IMR-90 (cell line): ENCODE measurements at regions not wholly inside any gene's neighbourhood (a gene's known extent, or its start where the extent isn't known, plus 50 kb on each side); places are given as distances from the start of the nearest gene placed in this dataset.
A peak's percentile ranks its signal among the peaks of the same experiment; 100 is the strongest.

ENCODE experiments used
- ATAC-seq: fragments of 200-7000 bp; cut with Tn5 transposase; 2 replicates; pipeline ENCODE4 v1.9.1; 2020; ENCODE audit warnings: low read depth, mild to moderate bottlenecking, moderate library complexity
- BruUV-seq: library from RNA; stranded (reverse); fragments of 400-500 nt; replicated peaks from 2 replicates; lab custom pipeline; 2021; lab: Mats Ljungman, UMichigan
- CTCF ChIA-PET: fragments of 300-600 bp; formaldehyde crosslinking; extraction: SDS; loops from one replicate; lab custom pipeline; 2021; ENCODE audit warnings: antibody characterized with exemption; lab: Yijun Ruan, JAX
- POLR2A ChIA-PET: fragments of 300-600 bp; sonication (Branson Sonifier 250); formaldehyde crosslinking; loops from one replicate; lab custom pipeline; 2022; ENCODE audit warnings: antibody characterized with exemption; ENCODE audit not compliant: unreplicated experiment; lab: Charles Lee
- DNase-seq: peaks from one replicate; pipeline ENCODE4 v3.0.0; 2013
- H2AFZ ChIP-seq: replicated peaks from 2 replicates; pipeline ENCODE3; 2013; ENCODE audit warnings: low read length, mild to moderate bottlenecking; ENCODE audit not compliant: poor library complexity
- H2AK5ac ChIP-seq: 2 replicates; pipeline ENCODE4 v1.6.1; 2013; ENCODE audit warnings: low read depth, low read length, inconsistent platforms
- H2AK9ac ChIP-seq: replicated peaks from 2 replicates; pipeline ENCODE3; 2013; ENCODE audit warnings: mild to moderate bottlenecking, low read depth, low read length, moderate library complexity; ENCODE audit not compliant: poor library complexity
- H2BK120ac ChIP-seq: 2 replicates; pipeline ENCODE4 v1.6.1; 2013; ENCODE audit warnings: low read depth, low read length, inconsistent platforms
- H2BK15ac ChIP-seq: 3 replicates; pipeline ENCODE4 v1.6.1; 2013; ENCODE audit warnings: low read depth, low read length, inconsistent platforms
- H2BK20ac ChIP-seq: 2 replicates; pipeline ENCODE4 v1.6.1; 2013; ENCODE audit warnings: low read depth, mild to moderate bottlenecking, inconsistent platforms, low read length, moderate library complexity
- H2BK5ac ChIP-seq: 2 replicates; pipeline ENCODE4 v1.6.1; 2013; ENCODE audit warnings: mild to moderate bottlenecking, low read depth, low read length, inconsistent platforms; ENCODE audit not compliant: poor library complexity, severe bottlenecking
- H3K14ac ChIP-seq: replicated peaks from 2 replicates; pipeline ENCODE4 v1.6.1; 2013; ENCODE audit warnings: low read depth, low read length, inconsistent platforms
- H3K18ac ChIP-seq: 2 replicates; pipeline ENCODE4 v1.6.1; 2013; ENCODE audit warnings: low read depth, low read length, control low read depth
- H3K23ac ChIP-seq: 2 replicates; pipeline ENCODE4 v1.6.1; 2013; ENCODE audit warnings: low read depth, low read length, inconsistent platforms
- H3K27ac ChIP-seq: 2 replicates; pipeline ENCODE4 v1.5.1; 2013; ENCODE audit warnings: mild to moderate bottlenecking, control low read depth, low read length; ENCODE audit not compliant: insufficient read depth
- H3K27me3 ChIP-seq: 2 replicates; pipeline ENCODE4 v1.6.1; 2013; ENCODE audit warnings: low read length; ENCODE audit not compliant: control insufficient read depth, insufficient read depth
- H3K36me3 ChIP-seq: 2 replicates; pipeline ENCODE4 v1.6.1; 2013; ENCODE audit warnings: low read length, mixed read lengths; ENCODE audit not compliant: control insufficient read depth, insufficient read depth
- H3K4ac ChIP-seq: 2 replicates; pipeline ENCODE4 v1.6.1; 2013; ENCODE audit warnings: low read depth, low read length, inconsistent platforms
- H3K4me1 ChIP-seq: 2 replicates; pipeline ENCODE4 v1.6.1; 2013; ENCODE audit warnings: low read length, mixed read lengths; ENCODE audit not compliant: control insufficient read depth, insufficient read depth
- H3K4me2 ChIP-seq: 2 replicates; pipeline ENCODE4 v1.6.1; 2013; ENCODE audit warnings: low read depth, mild to moderate bottlenecking, control low read depth, low read length, moderate library complexity
- H3K4me3 ChIP-seq: 2 replicates; pipeline ENCODE4 v1.5.1; 2013; ENCODE audit warnings: low read depth, mild to moderate bottlenecking, control low read depth, low read length, moderate library complexity; ENCODE audit not compliant: insufficient read depth
- H3K56ac ChIP-seq: 2 replicates; pipeline ENCODE4 v1.6.1; 2013; ENCODE audit warnings: low read length, inconsistent platforms; ENCODE audit not compliant: insufficient read depth; ENCODE audit errors: extremely low read depth
- H3K79me1 ChIP-seq, 2 experiments: 2 replicates each; pipeline ENCODE4 v1.6.1; 2013; ENCODE audit warnings: low read length in 2 of 2, inconsistent platforms in 1 of 2, low read depth in 1 of 2
- H3K9ac ChIP-seq: 2 replicates; pipeline ENCODE4 v1.6.1; 2013; ENCODE audit warnings: low read depth, low read length, control low read depth
- H3K9me1 ChIP-seq: 2 replicates; pipeline ENCODE4 v1.6.1; 2013; ENCODE audit warnings: low read length, inconsistent platforms; ENCODE audit not compliant: insufficient read depth
- H3K9me3 ChIP-seq: 2 replicates; pipeline ENCODE4 v1.6.1; 2013; ENCODE audit warnings: low read length; ENCODE audit not compliant: control insufficient read depth, insufficient read depth
- H4K20me1 ChIP-seq: 2 replicates; pipeline ENCODE4 v1.6.1; 2013; ENCODE audit warnings: low read length, inconsistent platforms; ENCODE audit not compliant: insufficient read depth
- H4K5ac ChIP-seq: 2 replicates; pipeline ENCODE4 v1.6.1; 2013; ENCODE audit warnings: mild to moderate bottlenecking, low read depth, low read length, control low read depth
- H4K8ac ChIP-seq, 2 experiments: 2 replicates each; pipeline ENCODE4 v1.6.1; 2013; ENCODE audit warnings: low read depth in 2 of 2, low read length in 2 of 2, control low read depth in 1 of 2, inconsistent platforms in 1 of 2
- H4K91ac ChIP-seq: 2 replicates; pipeline ENCODE4 v1.6.1; 2013; ENCODE audit warnings: low read depth, low read length, inconsistent platforms; ENCODE audit not compliant: insufficient read depth
- BHLHE40 ChIP-seq: fragments of 150-350 bp; IDR thresholded peaks from 2 replicates; pipeline ENCODE4 v1.6.1; 2016; ENCODE audit warnings: mild to moderate bottlenecking, low read depth, low read length
- CEBPB ChIP-seq: IDR thresholded peaks from 2 replicates; pipeline ENCODE4 v1.6.1; 2012; ENCODE audit warnings: low read depth, low read length, improper control_type of control experiment
- CHD1 ChIP-seq: IDR thresholded peaks from 2 replicates; pipeline ENCODE4 v1.6.1; 2012; ENCODE audit warnings: low read depth, low read length, improper control_type of control experiment
- ELK1 ChIP-seq: fragments of 150-350 bp; IDR thresholded peaks from 2 replicates; pipeline ENCODE4 v1.6.1; 2016; ENCODE audit warnings: low read depth, mild to moderate bottlenecking, low read length, moderate library complexity, borderline replicate concordance
- FOS ChIP-seq: fragments of 150-350 bp; IDR thresholded peaks from 2 replicates; pipeline ENCODE4 v1.6.1; 2016; ENCODE audit warnings: low read depth, low read length
- MAFK ChIP-seq: IDR thresholded peaks from 2 replicates; pipeline ENCODE4 v1.6.1; 2012; ENCODE audit warnings: low read depth, low read length, improper control_type of control experiment
- MAZ ChIP-seq: IDR thresholded peaks from 2 replicates; pipeline ENCODE4 v1.6.1; 2012; ENCODE audit warnings: low read depth, mild to moderate bottlenecking, low read length, improper control_type of control experiment, moderate library complexity, borderline replicate concordance
- MXI1 ChIP-seq: IDR thresholded peaks from 2 replicates; pipeline ENCODE4 v1.6.1; 2012; ENCODE audit warnings: low read depth, mild to moderate bottlenecking, low read length, moderate library complexity, borderline replicate concordance
- NFE2L2 ChIP-seq: fragments of 150-350 bp; IDR thresholded peaks from 2 replicates; pipeline ENCODE4 v1.6.1; 2016; ENCODE audit warnings: low read depth, mild to moderate bottlenecking, low read length
- POLR2A ChIP-seq: IDR thresholded peaks from 2 replicates; pipeline ENCODE4 v1.6.1; 2012; ENCODE audit warnings: mild to moderate bottlenecking, low read depth, low read length
- RAD21 ChIP-seq: IDR thresholded peaks from 2 replicates; pipeline ENCODE4 v1.6.1; 2012; ENCODE audit warnings: low read length, improper control_type of control experiment
- RCOR1 ChIP-seq: IDR thresholded peaks from 2 replicates; pipeline ENCODE4 v1.6.1; 2012; ENCODE audit warnings: mild to moderate bottlenecking, low read length, improper control_type of control experiment; ENCODE audit not compliant: insufficient replicate concordance
- RFX5 ChIP-seq: IDR thresholded peaks from 2 replicates; pipeline ENCODE4 v1.8.0; 2012; ENCODE audit warnings: low read depth, mild to moderate bottlenecking, low read length, moderate library complexity
- SMC3 ChIP-seq: fragments of 150-350 bp; IDR thresholded peaks from 2 replicates; pipeline ENCODE4 v1.6.1; 2016; ENCODE audit warnings: low read depth, mild to moderate bottlenecking, antibody characterized with exemption, low read length, moderate library complexity
- WGBS, 2 experiments: methylation state at CpG; one replicate each; pipeline versions ENCODE4 v1.1.5 to v1.1.7; 2013; ENCODE audit warnings: missing lambda C conversion rate in 2 of 2; ENCODE audit not compliant: insufficient read length in 1 of 2; ENCODE audit errors: extremely low coverage in 2 of 2; 5-methylcytosine and 5-hydroxymethylcytosine counted together
- dilution Hi-C: fragments of 300-500 bp; cut with HindIII; formaldehyde crosslinking; loops from one replicate; pipeline ENCODE4 v1.14.3; 2018; ENCODE audit warnings: low sequenced_read_pairs; ENCODE audit not compliant: unreplicated experiment
- in situ Hi-C: fragments of 300-500 bp; cut with MboI; formaldehyde crosslinking; loops from 3 replicates; pipeline ENCODE4 v1.14.3; 2019; ENCODE audit warnings: low sequenced_read_pairs, inconsistent platforms, mixed read lengths
- intact Hi-C: fragments of 100-400 bp; cut with micrococcal nuclease; formaldehyde crosslinking; loops from 2 replicates; pipeline ENCODE4 v1.10.0; 2022
- TF ChIP-seq, protein P1 (sequence below): fragments of 150-350 bp; IDR thresholded peaks from 2 replicates; pipeline ENCODE4 v1.6.1; 2017; ENCODE audit warnings: mild to moderate bottlenecking, antibody characterized with exemption, low read length, low read depth
- TF ChIP-seq, protein P2 (sequence below): conservative IDR thresholded peaks from 2 replicates; pipeline ENCODE4 v1.5.1; 2012; ENCODE audit warnings: mild to moderate bottlenecking, low read depth, low read length, improper control_type of control experiment

GRCh38 chr1:67544921-67545320 lies 114.7 kb upstream of the SERBP1 start:
- Histone ChIP-seq H4K8ac (no peak overlapping the region), H4K5ac (no peak overlapping the region), H2BK15ac (no peak overlapping the region), H3K56ac (no peak overlapping the region), H3K4me1 (no peaks in the 10 kb centered on the region), H3K4me3 (no peak overlapping the region), H3K79me1 (no peaks in the 10 kb centered on the region), H2BK20ac (no peak overlapping the region), H3K9ac (no peak overlapping the region), H3K23ac (no peak overlapping the region), H3K27me3 (no peaks in the 10 kb centered on the region), H2AK9ac (no peak overlapping the region), H4K91ac (no peak overlapping the region), H2AK5ac (no peak overlapping the region), H3K4ac (no peak overlapping the region), H3K18ac (no peak overlapping the region), H3K27ac (no peak overlapping the region), H3K36me3 (no peaks in the 10 kb centered on the region), H3K4me2 (no peak overlapping the region), H2AFZ (no peak overlapping the region), H2BK120ac (no peak overlapping the region), H4K20me1 (no peaks in the 10 kb centered on the region), H3K14ac (no peak overlapping the region), H3K9me1 (peaks cover 3% of the 10 kb centered on the region; the same call in 1 of the 2 replicates), H2BK5ac (no peak overlapping the region), H3K9me3 (no peaks in the 10 kb centered on the region)
- POLR2A ChIA-PET: no interaction called here
- TF ChIP-seq RCOR1 (no peak), RFX5 (no peak), CHD1 (no peak), MAZ (no peak), MAFK (no peak), CEBPB (no peak), ELK1 (no peak), RAD21 (no peak), MXI1 (no peak), SMC3 (no peak), BHLHE40 (no peak), POLR2A (no peak), NFE2L2 (no peak), FOS (no peak)
- TF ChIP-seq, protein P1, sequence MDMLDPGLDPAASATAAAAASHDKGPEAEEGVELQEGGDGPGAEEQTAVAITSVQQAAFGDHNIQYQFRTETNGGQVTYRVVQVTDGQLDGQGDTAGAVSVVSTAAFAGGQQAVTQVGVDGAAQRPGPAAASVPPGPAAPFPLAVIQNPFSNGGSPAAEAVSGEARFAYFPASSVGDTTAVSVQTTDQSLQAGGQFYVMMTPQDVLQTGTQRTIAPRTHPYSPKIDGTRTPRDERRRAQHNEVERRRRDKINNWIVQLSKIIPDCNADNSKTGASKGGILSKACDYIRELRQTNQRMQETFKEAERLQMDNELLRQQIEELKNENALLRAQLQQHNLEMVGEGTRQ: no peak
- TF ChIP-seq, protein P2, sequence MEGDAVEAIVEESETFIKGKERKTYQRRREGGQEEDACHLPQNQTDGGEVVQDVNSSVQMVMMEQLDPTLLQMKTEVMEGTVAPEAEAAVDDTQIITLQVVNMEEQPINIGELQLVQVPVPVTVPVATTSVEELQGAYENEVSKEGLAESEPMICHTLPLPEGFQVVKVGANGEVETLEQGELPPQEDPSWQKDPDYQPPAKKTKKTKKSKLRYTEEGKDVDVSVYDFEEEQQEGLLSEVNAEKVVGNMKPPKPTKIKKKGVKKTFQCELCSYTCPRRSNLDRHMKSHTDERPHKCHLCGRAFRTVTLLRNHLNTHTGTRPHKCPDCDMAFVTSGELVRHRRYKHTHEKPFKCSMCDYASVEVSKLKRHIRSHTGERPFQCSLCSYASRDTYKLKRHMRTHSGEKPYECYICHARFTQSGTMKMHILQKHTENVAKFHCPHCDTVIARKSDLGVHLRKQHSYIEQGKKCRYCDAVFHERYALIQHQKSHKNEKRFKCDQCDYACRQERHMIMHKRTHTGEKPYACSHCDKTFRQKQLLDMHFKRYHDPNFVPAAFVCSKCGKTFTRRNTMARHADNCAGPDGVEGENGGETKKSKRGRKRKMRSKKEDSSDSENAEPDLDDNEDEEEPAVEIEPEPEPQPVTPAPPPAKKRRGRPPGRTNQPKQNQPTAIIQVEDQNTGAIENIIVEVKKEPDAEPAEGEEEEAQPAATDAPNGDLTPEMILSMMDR: no peak
- in situ Hi-C loops: loop anchor here (25.0 kb wide), 1 partner anchor 817 kb away; no protein-coding TSS in a partner anchor
- intact Hi-C loops: loop anchor here (5.0 kb wide), 1 partner anchor 677 kb away; no protein-coding TSS in a partner anchor
- no peak for ATAC-seq
- CTCF ChIA-PET: interaction anchor here (1.1 to 2.5 kb wide), 4 partner anchors 9 to 216 kb away, joined by 3 to 8 read pairs (median 4); no protein-coding TSS in a partner anchor
- DNase-seq: peak; percentile 61
- no TSS peak for BruUV-seq
- no CpG with 5 or more reads among the region's 1 CpG for WGBS, 2 experiments
- dilution Hi-C loops: no loop called here
